ENCODE measurements at regions not wholly inside any gene's neighbourhood (a gene's known extent, or its start where the extent isn't known, plus 50 kb on each side); places are given as distances from the start of the nearest gene placed in this dataset.

- no peak for TF ChIP-seq CTCF (IDR thresholded peaks at IDR 0.05)
- TF ChIP-seq POLR2A (IDR thresholded peaks at IDR 0.05): no peak
These were observed 1060.0 kb upstream of the MIR17HG start for GRCh38 chr13:90287521-90287920.

Data from thyroid gland (tissue), 4 donors.